Vagina (tissue), 2 donors: ENCODE measurements at regions not wholly inside any gene's neighbourhood (a gene's known extent, or its start where the extent isn't known, plus 50 kb on each side); places are given as distances from the start of the nearest gene placed in this dataset.

Source experiments
- DNase-seq, 2 donors: peaks; one replicate each; pipeline ENCODE4 v3.0.0-alpha.2; 2017; ENCODE audit errors: extremely low spot score in 2 of 2
- H3K27ac ChIP-seq: fragments of 200-600 bp; sonication (generic); one replicate; pipeline ENCODE4 v1.5.1; 2019
- H3K27me3 ChIP-seq: fragments of 200-600 bp; sonication (generic); one replicate; pipeline ENCODE4 v1.5.1; 2019
- H3K36me3 ChIP-seq, 2 donors: fragments of 200-600 bp; sonication (generic); one replicate each; pipeline ENCODE4 v1.5.1; 2017 to 2019
- H3K4me1 ChIP-seq: fragments of 200-600 bp; sonication (generic); one replicate; pipeline ENCODE4 v1.5.1; 2019
- H3K4me3 ChIP-seq, 2 donors: fragments of 200-600 bp; sonication (generic); 1 replicate in 1 of 2; 2 replicates in 1 of 2; pipeline ENCODE4 v1.5.1; 2016 to 2019
- H3K9me3 ChIP-seq: fragments of 200-600 bp; sonication (generic); one replicate; pipeline ENCODE4 v1.5.1; 2019
- CTCF ChIP-seq, 3 experiments: fragments of 450-650 bp in 2 of 3; fragments of 200-600 bp in 1 of 3; sonication (generic) in 1 of 3; IDR thresholded peaks; one replicate each; pipeline ENCODE4 v1.5.1; 2017 to 2019; ENCODE audit warnings: antibody characterized with exemption in 3 of 3, mild to moderate bottlenecking in 2 of 3, moderate library complexity in 2 of 3
- POLR2A ChIP-seq, 2 donors: fragments of 450-650 bp; IDR thresholded peaks; one replicate each; pipeline ENCODE4 v1.6.1; 2017; ENCODE audit warnings: antibody characterized with exemption in 2 of 2, mild to moderate bottlenecking in 2 of 2, moderate library complexity in 2 of 2
- POLR2AphosphoS5 ChIP-seq, 2 donors: sonication (generic); formaldehyde crosslinking; IDR thresholded peaks; one replicate each; pipeline ENCODE4 v1.9.0; 2017; ENCODE audit warnings: antibody characterized with exemption in 2 of 2, mild to moderate bottlenecking in 2 of 2, low read depth in 1 of 2; ENCODE audit not compliant: insufficient read depth in 1 of 2
- intact Hi-C: fragments of 100-400 bp; cut with DNase I; formaldehyde crosslinking; loops from one replicate; pipeline ENCODE4 v1.15.1; 2023

DNA sequence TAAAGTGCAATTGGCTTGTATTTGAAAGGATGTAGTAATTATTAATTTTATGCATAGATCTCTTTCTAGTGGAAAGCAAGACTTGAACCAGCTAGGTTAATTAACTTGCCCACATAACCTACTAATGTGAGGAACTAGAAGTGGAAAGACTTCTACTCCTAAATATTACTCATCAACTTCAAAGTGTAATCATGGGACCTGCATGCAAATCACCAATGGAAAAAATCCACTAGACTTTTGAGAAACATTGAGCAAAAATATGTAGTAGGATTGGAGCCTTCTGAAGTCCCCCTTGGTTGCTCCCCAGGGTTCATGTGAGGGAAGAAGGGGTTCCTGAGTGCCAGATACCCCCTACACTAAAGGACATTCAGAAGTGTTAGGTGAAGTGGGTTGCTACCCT is 240.2 kb downstream of the PTEN start:
- H3K27me3 ChIP-seq = no peaks in the 10 kb centered on the region
- no peak overlapping the region for H3K27ac ChIP-seq
- intact Hi-C loops = no loop called here
- TF ChIP-seq CTCF (IDR thresholded peaks at IDR 0.05) (no peak), POLR2AphosphoS5 (IDR thresholded peaks at IDR 0.05; ENCODE audit: insufficient read depth in 1 of 2, low read depth in 1 of 2) (no peak), POLR2A (IDR thresholded peaks at IDR 0.05) (no peak)
- DNase-seq = no peak
- H3K4me3 ChIP-seq = no peak overlapping the region
- no peaks in the 10 kb centered on the region for H3K36me3 ChIP-seq
- H3K9me3 ChIP-seq = no peaks in the 10 kb centered on the region
- H3K4me1 ChIP-seq = no peaks in the 10 kb centered on the region

GRCh38 chr10:88104223-88104622 is 240.8 kb downstream of the PTEN start:
- no peak overlapping the region for H3K27ac ChIP-seq
- no peak for TF ChIP-seq POLR2AphosphoS5 (IDR thresholded peaks at IDR 0.05; ENCODE audit: insufficient read depth in 1 of 2, low read depth in 1 of 2)
- no peak for TF ChIP-seq POLR2A (IDR thresholded peaks at IDR 0.05)
- intact Hi-C loops = no loop called here
- no peak overlapping the region for H3K4me3 ChIP-seq
- no peak for DNase-seq
- no peaks in the 10 kb centered on the region for H3K9me3 ChIP-seq
- H3K36me3 ChIP-seq = no peaks in the 10 kb centered on the region
- H3K4me1 ChIP-seq = no peaks in the 10 kb centered on the region
- H3K27me3 ChIP-seq = no peaks in the 10 kb centered on the region

DNA sequence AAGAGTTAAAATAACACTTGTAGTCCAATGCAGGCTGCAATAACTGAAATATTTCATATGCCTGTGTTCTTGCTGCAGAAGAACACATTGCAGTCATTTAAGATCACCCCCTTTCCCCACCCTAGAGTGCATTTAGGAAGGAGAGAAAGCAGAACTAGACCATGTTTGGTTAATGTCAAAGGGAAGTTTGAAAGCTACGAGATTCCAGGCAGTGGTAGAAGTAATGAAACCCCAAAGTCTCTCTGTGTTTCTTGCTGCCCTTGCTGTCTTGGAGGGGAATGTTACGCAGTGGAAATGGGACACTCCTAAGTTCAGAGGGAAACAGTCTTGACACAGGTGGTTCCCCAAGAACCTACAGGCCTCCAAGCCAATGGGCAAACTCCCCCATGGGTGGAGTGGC is 242.9 kb downstream of the PTEN start:
- H3K4me1 ChIP-seq = no peaks in the 10 kb centered on the region
- TF ChIP-seq POLR2AphosphoS5 (IDR thresholded peaks at IDR 0.05; ENCODE audit: insufficient read depth in 1 of 2, low read depth in 1 of 2) (no peak), POLR2A (IDR thresholded peaks at IDR 0.05) (no peak), CTCF (IDR thresholded peaks at IDR 0.05) (no peak)
- H3K9me3 ChIP-seq = no peaks in the 10 kb centered on the region
- H3K36me3 ChIP-seq = no peaks in the 10 kb centered on the region
- no peak overlapping the region for H3K27ac ChIP-seq
- DNase-seq = no peak
- no peaks in the 10 kb centered on the region for H3K27me3 ChIP-seq
- no peak overlapping the region for H3K4me3 ChIP-seq
- intact Hi-C loops = no loop called here

DNA sequence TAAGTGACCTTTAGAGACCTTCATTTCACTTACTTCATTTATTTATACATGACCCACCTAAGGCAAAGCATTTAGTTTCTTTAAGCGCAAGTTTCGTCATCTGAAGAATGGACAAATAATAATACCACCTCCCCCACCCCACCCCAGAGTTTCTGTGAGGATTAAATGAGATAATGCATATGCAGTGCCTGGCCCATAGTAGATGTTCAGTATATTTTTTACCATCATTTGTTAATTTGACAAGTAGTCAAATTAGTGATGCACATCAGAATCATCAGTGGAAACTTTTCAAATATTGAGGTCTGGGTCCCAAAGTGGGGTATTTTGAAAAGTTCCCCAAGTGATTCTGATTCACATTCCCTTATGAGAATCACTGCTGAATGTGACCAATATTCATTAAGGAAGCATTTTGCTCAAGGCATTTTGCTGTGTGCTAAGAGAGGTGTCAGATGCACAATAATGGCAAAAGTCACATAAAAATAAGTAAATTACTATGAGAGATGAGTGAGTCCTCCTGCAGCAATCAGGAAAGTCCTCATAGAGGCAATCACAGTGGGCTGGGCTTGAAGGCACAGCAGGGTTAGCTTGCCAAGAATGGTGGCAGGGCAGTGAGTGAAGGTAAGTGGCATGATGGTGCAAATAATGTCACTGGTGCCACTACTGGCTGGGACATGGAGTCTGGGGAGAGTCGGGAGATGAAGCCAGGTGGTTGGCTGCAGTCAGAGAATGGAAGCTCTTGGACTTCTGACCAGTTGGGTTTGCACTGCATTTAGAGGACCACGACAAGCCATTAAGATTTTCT is 244.1 kb downstream of the PTEN start:
- no peaks in the 10 kb centered on the region for H3K4me1 ChIP-seq
- no peak for DNase-seq
- no peaks in the 10 kb centered on the region for H3K36me3 ChIP-seq
- no peaks in the 10 kb centered on the region for H3K9me3 ChIP-seq
- TF ChIP-seq CTCF (IDR thresholded peaks at IDR 0.05) (no peak), POLR2AphosphoS5 (IDR thresholded peaks at IDR 0.05; ENCODE audit: insufficient read depth in 1 of 2, low read depth in 1 of 2) (no peak), POLR2A (IDR thresholded peaks at IDR 0.05) (no peak)
- H3K27me3 ChIP-seq = no peaks in the 10 kb centered on the region
- H3K27ac ChIP-seq = no peak overlapping the region
- H3K4me3 ChIP-seq = no peak overlapping the region
- intact Hi-C loops = no loop called here

DNA sequence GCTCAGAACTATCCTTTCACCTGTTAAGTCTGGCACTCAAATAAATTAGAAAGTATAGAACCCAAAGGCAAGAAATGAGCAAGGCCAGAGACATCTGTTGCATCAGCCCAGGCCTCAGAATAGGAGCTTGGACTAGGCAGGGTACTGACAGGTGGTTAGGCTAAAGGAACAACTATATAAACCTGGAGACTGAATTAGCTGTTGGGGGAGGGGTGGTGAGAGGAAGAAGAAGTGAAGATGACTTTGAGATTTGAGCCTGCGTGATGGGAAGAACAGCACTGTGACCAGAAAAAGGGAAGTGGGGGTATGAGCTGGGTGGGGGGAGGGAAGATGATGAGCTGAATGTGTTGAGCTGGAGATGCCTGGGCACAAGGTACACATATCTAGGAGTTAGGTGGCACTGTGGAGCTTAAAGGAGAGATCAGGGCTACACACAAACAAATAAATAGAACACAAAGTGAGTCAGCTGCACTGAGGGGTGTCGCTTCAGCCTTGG is 244.7 kb downstream of the PTEN start:
- H3K4me1 ChIP-seq = no peaks in the 10 kb centered on the region
- intact Hi-C loops = no loop called here
- no peaks in the 10 kb centered on the region for H3K27me3 ChIP-seq
- TF ChIP-seq POLR2AphosphoS5 (IDR thresholded peaks at IDR 0.05; ENCODE audit: insufficient read depth in 1 of 2, low read depth in 1 of 2) (no peak), CTCF (IDR thresholded peaks at IDR 0.05) (no peak), POLR2A (IDR thresholded peaks at IDR 0.05) (no peak)
- no peaks in the 10 kb centered on the region for H3K9me3 ChIP-seq
- DNase-seq = no peak
- no peak overlapping the region for H3K27ac ChIP-seq
- H3K36me3 ChIP-seq = no peaks in the 10 kb centered on the region
- H3K4me3 ChIP-seq = no peak overlapping the region
